ENCODE measurements at regions not wholly inside any gene's neighbourhood (a gene's known extent, or its start where the extent isn't known, plus 50 kb on each side); places are given as distances from the start of the nearest gene placed in this dataset.

GRCh38 chr6:3617192-3617631 lies 134.3 kb downstream of the PXDC1 start:
- no peaks in the 10 kb centered on the region for H3K9me3 Mint-ChIP-seq
- H3K27ac Mint-ChIP-seq = no peak overlapping the region
- no peak overlapping the region for H3K27ac ChIP-seq (ENCODE audit: low read length)
- H3K36me3 Mint-ChIP-seq = no peaks in the 10 kb centered on the region
- H3K4me3 ChIP-seq (ENCODE audit: low read length) = no peak overlapping the region
- WGBS (ENCODE audit: insufficient coverage) = 90% methylated on average over 4 of the region's 7 CpGs
- H3K9me3 ChIP-seq (ENCODE audit: control insufficient read depth, insufficient read depth, low read length) = no peaks in the 10 kb centered on the region
- intact Hi-C loops (cut with micrococcal nuclease) = no loop called here
- no peaks in the 10 kb centered on the region for H3K4me1 ChIP-seq (ENCODE audit: control insufficient read depth, insufficient read depth, low read length)
- H3K4me3 Mint-ChIP-seq = no peak overlapping the region
- no peak for TF ChIP-seq CTCF (IDR thresholded peaks at IDR 0.05)
- ATAC-seq (no peak), DNase-seq (no peak)
- no peaks in the 10 kb centered on the region for H3K4me1 Mint-ChIP-seq
- H3K27me3 ChIP-seq (ENCODE audit: control insufficient read depth, insufficient read depth, low read length) = no peaks in the 10 kb centered on the region
- peaks cover under 1 to 7% of the 10 kb centered on the region in 2 donors for H3K27me3 Mint-ChIP-seq (ENCODE audit: low read depth in 2 of 2)
- H3K36me3 ChIP-seq (ENCODE audit: control insufficient read depth, insufficient read depth, low read length) = no peaks in the 10 kb centered on the region

- Mint-ChIP-seq H3K27ac (no peak overlapping the region), H3K4me1 (no peaks in the 10 kb centered on the region), H3K36me3 (no peaks in the 10 kb centered on the region), H3K4me3 (no peak overlapping the region), H3K27me3 (ENCODE audit: low read depth in 2 of 2) (peaks cover 4 to 12% of the 10 kb centered on the region in 2 donors), H3K9me3 (no peaks in the 10 kb centered on the region)
- Histone ChIP-seq H3K27me3 (ENCODE audit: control insufficient read depth, insufficient read depth, low read length) (no peaks in the 10 kb centered on the region), H3K9me3 (ENCODE audit: control insufficient read depth, insufficient read depth, low read length) (no peaks in the 10 kb centered on the region), H3K36me3 (ENCODE audit: control insufficient read depth, insufficient read depth, low read length) (no peaks in the 10 kb centered on the region), H3K4me1 (ENCODE audit: control insufficient read depth, insufficient read depth, low read length) (no peaks in the 10 kb centered on the region), H3K27ac (ENCODE audit: low read length) (no peak overlapping the region), H3K4me3 (ENCODE audit: low read length) (no peak overlapping the region)
- intact Hi-C loops (cut with micrococcal nuclease) = no loop called here
- DNase-seq (no peak), ATAC-seq (no peak)
- 87% methylated on average over 9 of the region's 9 CpGs for WGBS (ENCODE audit: insufficient coverage)
- TF ChIP-seq CTCF (IDR thresholded peaks at IDR 0.05) = no peak
Measured at GRCh38 chr6:3616565-3617176, 134.8 kb downstream of the PXDC1 start.

- Histone ChIP-seq H3K9me3 (ENCODE audit: control insufficient read depth, insufficient read depth, low read length) (no peaks in the 10 kb centered on the region), H3K36me3 (ENCODE audit: control insufficient read depth, insufficient read depth, low read length) (no peaks in the 10 kb centered on the region), H3K27ac (ENCODE audit: low read length) (no peak overlapping the region), H3K27me3 (ENCODE audit: control insufficient read depth, insufficient read depth, low read length) (no peaks in the 10 kb centered on the region), H3K4me3 (ENCODE audit: low read length) (no peak overlapping the region), H3K4me1 (ENCODE audit: control insufficient read depth, insufficient read depth, low read length) (no peaks in the 10 kb centered on the region)
- WGBS (ENCODE audit: insufficient coverage) = 80% methylated on average over 10 of the region's 11 CpGs
- Mint-ChIP-seq H3K4me1 (no peaks in the 10 kb centered on the region), H3K9me3 (no peaks in the 10 kb centered on the region), H3K36me3 (no peaks in the 10 kb centered on the region), H3K27me3 (ENCODE audit: low read depth in 2 of 2) (peaks cover 7 to 12% of the 10 kb centered on the region in 2 donors), H3K27ac (no peak overlapping the region), H3K4me3 (no peak overlapping the region)
- DNase-seq (no peak), ATAC-seq (no peak)
- intact Hi-C loops (cut with micrococcal nuclease) = no loop called here
- no peak for TF ChIP-seq CTCF (IDR thresholded peaks at IDR 0.05)
Measured at GRCh38 chr6:3615391-3616380, 135.8 kb downstream of the PXDC1 start.

All from natural killer cell (primary cell).